HEK293 (cell line): ENCODE measurements at regions not wholly inside any gene's neighbourhood (a gene's known extent, or its start where the extent isn't known, plus 50 kb on each side); places are given as distances from the start of the nearest gene placed in this dataset.
A peak's percentile ranks its signal among the peaks of the same experiment; 100 is the strongest.

Source experiments
- CTCF ChIA-PET: fragments of 350-600 bp; formaldehyde crosslinking; extraction: SDS; loops from one replicate; lab custom pipeline; 2021; ENCODE audit warnings: antibody characterized with exemption; lab: Yijun Ruan, JAX
- POLR2A ChIA-PET: fragments of 300-600 bp; formaldehyde crosslinking; extraction: SDS; loops from one replicate; lab custom pipeline; 2020; ENCODE audit warnings: antibody characterized with exemption, inconsistent platforms; lab: Yijun Ruan, JAX
- H3K27ac ChIP-seq: fragments of 200-500 bp; sonication (Bioruptor generic); 2 replicates; pipeline ENCODE4 v1.5.1; 2014; ENCODE audit warnings: low read depth, low read length, control low read depth, inconsistent platforms; ENCODE audit errors: extremely low read depth
- H3K36me3 ChIP-seq, 2 experiments: fragments of 200-500 bp in 1 of 2; sonication (Bioruptor generic) in 1 of 2; 1 replicate in 1 of 2; 2 replicates in 1 of 2; pipeline ENCODE4 v1.5.1; 2014 to 2017; ENCODE audit warnings: inconsistent platforms in 2 of 2, low read length in 2 of 2; ENCODE audit not compliant: control insufficient read depth in 2 of 2, insufficient read depth in 1 of 2
- H3K4me1 ChIP-seq: fragments of 200-500 bp; sonication (Bioruptor generic); 2 replicates; pipeline ENCODE4 v1.5.1; 2014; ENCODE audit warnings: mild to moderate bottlenecking, low read length, inconsistent platforms; ENCODE audit not compliant: control insufficient read depth, insufficient read depth
- H3K4me3 ChIP-seq: 2 replicates; pipeline ENCODE4 v1.5.1; 2011; ENCODE audit warnings: low read depth, mild to moderate bottlenecking, control low read depth, low read length, moderate library complexity
- H3K9me3 ChIP-seq: fragments of 200-500 bp; sonication (Bioruptor generic); 2 replicates; pipeline ENCODE4 v1.5.1; 2014; ENCODE audit warnings: low read depth, low read length, inconsistent platforms; ENCODE audit not compliant: control insufficient read depth, insufficient read depth
- BCL11A ChIP-seq: fragments of 450-650 bp; formaldehyde crosslinking; IDR thresholded peaks from 2 replicates; pipeline ENCODE4 v1.5.1; 2016; ENCODE audit warnings: low read depth, missing biosample characterization, missing genetic modification characterization
- TCF7L2 ChIP-seq: IDR thresholded peaks from 2 replicates; pipeline ENCODE4 v1.6.1; 2011; ENCODE audit warnings: low read depth, mild to moderate bottlenecking, inconsistent platforms, low read length, moderate library complexity, borderline replicate concordance
- ZBTB1 ChIP-seq: fragments of 450-650 bp; formaldehyde crosslinking; IDR thresholded peaks from 2 replicates; pipeline ENCODE4 v1.5.1; 2016; ENCODE audit warnings: missing biosample characterization, missing genetic modification characterization
- ZBTB21 ChIP-seq: fragments of 450-650 bp; formaldehyde crosslinking; IDR thresholded peaks from 2 replicates; pipeline ENCODE4 v1.5.1; 2017; ENCODE audit warnings: missing biosample characterization, missing genetic modification characterization
- ZFP3 ChIP-seq: fragments of 450-650 bp; formaldehyde crosslinking; IDR thresholded peaks from 2 replicates; pipeline ENCODE4 v1.5.1; 2016; ENCODE audit warnings: low read depth, missing biosample characterization, missing genetic modification characterization
- ZIC2 ChIP-seq: fragments of 450-650 bp; formaldehyde crosslinking; IDR thresholded peaks from 2 replicates; pipeline ENCODE4 v1.5.1; 2016; ENCODE audit warnings: missing biosample characterization, missing genetic modification characterization
- ZNF112 ChIP-seq: fragments of 450-650 bp; formaldehyde crosslinking; IDR thresholded peaks from 2 replicates; pipeline ENCODE4 v1.5.0; 2017; ENCODE audit warnings: missing biosample characterization, missing genetic modification characterization
- ZNF16 ChIP-seq: fragments of 450-650 bp; formaldehyde crosslinking; IDR thresholded peaks from 2 replicates; pipeline ENCODE4 v1.5.1; 2016; ENCODE audit warnings: low read depth, missing biosample characterization, missing genetic modification characterization
- ZNF2 ChIP-seq: fragments of 450-650 bp; formaldehyde crosslinking; IDR thresholded peaks from 2 replicates; pipeline ENCODE4 v1.5.1; 2016; ENCODE audit warnings: missing biosample characterization, missing genetic modification characterization
- ZNF549 ChIP-seq: fragments of 450-650 bp; IDR thresholded peaks from 2 replicates; pipeline ENCODE4 v1.5.1; 2018; ENCODE audit warnings: missing biosample characterization, missing genetic modification characterization, mild to moderate bottlenecking, inconsistent platforms, moderate library complexity
- ZNF621 ChIP-seq: fragments of 450-650 bp; formaldehyde crosslinking; IDR thresholded peaks from 2 replicates; pipeline ENCODE4 v1.5.1; 2017; ENCODE audit warnings: missing biosample characterization, missing genetic modification characterization
- ZNF658 ChIP-seq: fragments of 450-650 bp; formaldehyde crosslinking; IDR thresholded peaks from 2 replicates; pipeline ENCODE4; 2016; ENCODE audit warnings: missing biosample characterization, missing genetic modification characterization
- ZNF677 ChIP-seq: fragments of 450-650 bp; IDR thresholded peaks from 2 replicates; pipeline ENCODE4 v1.5.0; 2018; ENCODE audit warnings: missing biosample characterization, mild to moderate bottlenecking, missing genetic modification characterization, moderate library complexity
- ZNF747 ChIP-seq: fragments of 450-650 bp; formaldehyde crosslinking; IDR thresholded peaks from 2 replicates; pipeline ENCODE4 v1.5.1; 2016; ENCODE audit warnings: missing biosample characterization, missing genetic modification characterization
- ZNF768 ChIP-seq: fragments of 450-650 bp; formaldehyde crosslinking; IDR thresholded peaks from 2 replicates; pipeline ENCODE4 v1.5.1; 2018; ENCODE audit warnings: missing biosample characterization, mild to moderate bottlenecking, missing genetic modification characterization
- ZNF792 ChIP-seq: fragments of 450-650 bp; formaldehyde crosslinking; IDR thresholded peaks from 2 replicates; pipeline ENCODE4 v1.5.1; 2016; ENCODE audit warnings: missing biosample characterization, missing genetic modification characterization
- ZSCAN30 ChIP-seq: fragments of 450-650 bp; IDR thresholded peaks from 2 replicates; pipeline ENCODE4 v1.5.1; 2018; ENCODE audit warnings: missing biosample characterization, mild to moderate bottlenecking, missing genetic modification characterization, moderate library complexity
- TF ChIP-seq, protein P1 (sequence below): sonication (generic); formaldehyde crosslinking; IDR thresholded peaks from 2 replicates; pipeline ENCODE4 v1.8.1; 2022; ENCODE audit warnings: mild to moderate bottlenecking, moderate library complexity, missing genetic modification reagents
- TF ChIP-seq, protein P2 (sequence below): fragments of 450-650 bp; formaldehyde crosslinking; IDR thresholded peaks from 2 replicates; pipeline ENCODE4 v1.5.1; 2016; ENCODE audit warnings: missing biosample characterization, missing genetic modification characterization
- TF ChIP-seq, protein P3 (sequence below): fragments of 450-650 bp; formaldehyde crosslinking; IDR thresholded peaks from 2 replicates; pipeline ENCODE4 v1.5.1; 2016; ENCODE audit warnings: missing biosample characterization, missing genetic modification characterization
- TF ChIP-seq, protein P4 (sequence below): fragments of 450-650 bp; formaldehyde crosslinking; IDR thresholded peaks from 2 replicates; pipeline ENCODE4 v1.5.1; 2016; ENCODE audit warnings: missing biosample characterization, missing genetic modification characterization
- TF ChIP-seq, protein P5 (sequence below): fragments of 450-650 bp; formaldehyde crosslinking; IDR thresholded peaks from 2 replicates; pipeline ENCODE4 v1.5.1; 2016; ENCODE audit warnings: missing biosample characterization, missing genetic modification characterization
- TF ChIP-seq, protein P6 (sequence below): fragments of 450-650 bp; formaldehyde crosslinking; conservative IDR thresholded peaks from 2 replicates; pipeline ENCODE4 v1.5.1; 2016; ENCODE audit warnings: low read depth, missing biosample characterization, missing genetic modification characterization

DNA sequence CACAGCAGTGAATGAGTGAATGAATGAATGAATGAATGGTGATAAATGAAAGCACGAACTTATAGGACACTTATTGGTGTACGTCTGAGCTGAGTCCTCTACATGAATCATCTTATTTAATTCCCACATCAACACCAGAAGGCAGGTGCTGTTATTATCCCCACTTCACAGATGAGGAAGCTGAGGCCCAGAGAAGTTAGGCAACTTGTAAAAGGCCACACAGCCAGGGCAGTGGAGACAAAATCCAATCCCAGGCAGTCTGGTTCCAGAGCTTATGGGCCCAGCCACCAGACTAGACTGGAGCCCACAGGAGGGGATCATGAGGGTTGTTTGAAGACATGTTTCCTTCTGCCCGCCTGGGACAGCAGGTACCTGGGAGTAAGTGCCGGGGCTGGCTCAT, 364.0 kb downstream of the MN1 start:
- Histone ChIP-seq H3K4me3 (no peak overlapping the region), H3K9me3 (no peaks in the 10 kb centered on the region), H3K27ac (no peak overlapping the region), H3K4me1 (no peaks in the 10 kb centered on the region)
- POLR2A ChIA-PET = no interaction called here
- TF ChIP-seq, protein P1, sequence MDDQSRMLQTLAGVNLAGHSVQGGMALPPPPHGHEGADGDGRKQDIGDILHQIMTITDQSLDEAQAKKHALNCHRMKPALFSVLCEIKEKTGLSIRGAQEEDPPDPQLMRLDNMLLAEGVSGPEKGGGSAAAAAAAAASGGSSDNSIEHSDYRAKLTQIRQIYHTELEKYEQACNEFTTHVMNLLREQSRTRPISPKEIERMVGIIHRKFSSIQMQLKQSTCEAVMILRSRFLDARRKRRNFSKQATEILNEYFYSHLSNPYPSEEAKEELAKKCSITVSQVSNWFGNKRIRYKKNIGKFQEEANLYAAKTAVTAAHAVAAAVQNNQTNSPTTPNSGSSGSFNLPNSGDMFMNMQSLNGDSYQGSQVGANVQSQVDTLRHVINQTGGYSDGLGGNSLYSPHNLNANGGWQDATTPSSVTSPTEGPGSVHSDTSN (CRISPR knock-in tag) = no peak
- TF ChIP-seq ZNF768 (tag by site-specific recombination) (0 out of 2 replicates have a peak, but pooled peaks have one; percentile 7), ZBTB1 (tag by site-specific recombination) (no peak)
- TF ChIP-seq, all 188 proteins: peak for 1
- CTCF ChIA-PET = interaction anchor here (0.6 to 0.9 kb wide), 2 partner anchors 26 to 1900 kb away, joined by 3 to 4 read pairs; no protein-coding TSS in a partner anchor
- H3K36me3 ChIP-seq = no peaks in the 10 kb centered on the region

DNA sequence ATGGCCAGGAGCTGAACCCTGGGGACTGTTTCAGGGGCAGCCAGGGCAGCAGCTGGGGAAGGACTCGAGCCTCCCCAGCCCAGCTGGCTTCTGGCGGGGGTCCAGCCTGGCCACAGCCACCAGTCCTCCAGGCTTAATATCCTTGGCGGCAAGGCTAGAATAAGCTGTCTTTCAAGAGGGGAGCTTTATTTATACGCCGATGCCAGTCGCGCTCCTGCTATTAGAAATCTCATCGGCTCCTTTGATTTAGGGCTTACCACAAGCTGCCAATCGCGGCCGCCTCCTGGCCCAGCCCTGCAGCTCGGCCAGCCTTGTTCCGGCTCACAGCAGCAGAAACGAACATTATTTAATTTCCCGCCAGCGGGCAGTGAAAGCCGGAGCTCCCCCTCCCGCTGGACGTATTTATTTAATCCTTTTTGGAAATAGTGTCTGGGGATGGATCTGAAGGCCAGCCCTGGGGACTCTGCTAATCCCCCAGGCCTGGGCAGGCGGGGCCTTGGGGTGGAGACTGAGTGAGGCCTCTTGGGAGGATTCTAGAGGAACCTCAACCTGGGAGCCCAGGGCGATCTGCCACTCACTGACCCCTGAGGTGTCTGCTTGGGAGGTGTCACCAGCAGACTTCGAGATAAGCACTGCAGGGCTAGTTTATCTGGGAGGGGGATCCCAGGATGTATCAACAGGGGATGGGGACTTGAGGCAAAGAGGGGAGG, 363.1 kb downstream of the MN1 start:
- CTCF ChIA-PET = no interaction called here
- Histone ChIP-seq H3K4me3 (no peak overlapping the region), H3K36me3 (no peaks in the 10 kb centered on the region), H3K9me3 (no peaks in the 10 kb centered on the region), H3K4me1 (no peaks in the 10 kb centered on the region), H3K27ac (no peak overlapping the region)
- POLR2A ChIA-PET = no interaction called here
- TF ChIP-seq ZIC2 (tag by site-specific recombination) = peak; percentile 57
- TF ChIP-seq ZBTB21 (tag by site-specific recombination) = no peak
- peak; percentile 48; the same call in 1 of the 2 replicates for TF ChIP-seq TCF7L2

DNA sequence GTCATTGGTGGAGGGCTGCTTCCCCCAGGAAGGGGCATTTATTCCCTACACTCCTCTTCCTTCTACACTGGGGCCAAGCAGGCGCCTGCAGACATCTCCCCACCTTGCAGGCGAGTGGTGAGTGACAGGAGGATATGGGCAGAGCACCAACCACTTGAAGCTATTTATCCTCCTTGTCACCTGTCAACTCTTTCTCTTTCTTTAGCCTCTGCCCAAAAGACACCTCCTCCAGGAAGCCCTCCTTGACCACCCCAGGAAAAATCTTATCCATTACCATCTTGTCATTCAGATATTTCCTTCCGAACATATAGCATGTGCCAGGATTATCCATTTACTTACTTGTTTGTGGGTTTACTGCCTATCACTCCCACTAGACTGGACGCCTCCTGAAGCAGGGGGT, 362.4 kb downstream of the MN1 start:
- H3K4me3 ChIP-seq = no peak overlapping the region
- H3K27ac ChIP-seq = no peak overlapping the region
- no peaks in the 10 kb centered on the region for H3K36me3 ChIP-seq
- POLR2A ChIA-PET = no interaction called here
- no peaks in the 10 kb centered on the region for H3K4me1 ChIP-seq
- CTCF ChIA-PET = interaction anchor here (0.5 to 0.6 kb wide), 3 partner anchors 74 to 1002 kb away, joined by 3 to 5 read pairs (median 4); no protein-coding TSS in a partner anchor
- no peaks in the 10 kb centered on the region for H3K9me3 ChIP-seq
- TF ChIP-seq ZFP3 (tag by site-specific recombination) (no peak), ZNF747 (tag by site-specific recombination) (no peak), ZNF677 (tag by site-specific recombination) (no peak), ZNF658 (tag by site-specific recombination) (no peak), BCL11A (no peak), ZNF621 (tag by site-specific recombination) (no peak), ZNF2 (tag by site-specific recombination) (no peak), ZNF792 (no peak), ZNF16 (tag by site-specific recombination) (no peak), ZNF112 (tag by site-specific recombination) (no peak), ZSCAN30 (tag by site-specific recombination) (no peak), ZNF549 (tag by site-specific recombination) (no peak)
- TF ChIP-seq, protein P2, sequence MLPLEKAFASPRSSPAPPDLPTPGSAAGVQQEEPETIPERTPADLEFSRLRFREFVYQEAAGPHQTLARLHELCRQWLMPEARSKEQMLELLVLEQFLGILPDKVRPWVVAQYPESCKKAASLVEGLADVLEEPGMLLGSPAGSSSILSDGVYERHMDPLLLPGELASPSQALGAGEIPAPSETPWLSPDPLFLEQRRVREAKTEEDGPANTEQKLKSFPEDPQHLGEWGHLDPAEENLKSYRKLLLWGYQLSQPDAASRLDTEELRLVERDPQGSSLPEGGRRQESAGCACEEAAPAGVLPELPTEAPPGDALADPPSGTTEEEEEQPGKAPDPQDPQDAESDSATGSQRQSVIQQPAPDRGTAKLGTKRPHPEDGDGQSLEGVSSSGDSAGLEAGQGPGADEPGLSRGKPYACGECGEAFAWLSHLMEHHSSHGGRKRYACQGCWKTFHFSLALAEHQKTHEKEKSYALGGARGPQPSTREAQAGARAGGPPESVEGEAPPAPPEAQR (tag by site-specific recombination) = no peak
- TF ChIP-seq, protein P3, sequence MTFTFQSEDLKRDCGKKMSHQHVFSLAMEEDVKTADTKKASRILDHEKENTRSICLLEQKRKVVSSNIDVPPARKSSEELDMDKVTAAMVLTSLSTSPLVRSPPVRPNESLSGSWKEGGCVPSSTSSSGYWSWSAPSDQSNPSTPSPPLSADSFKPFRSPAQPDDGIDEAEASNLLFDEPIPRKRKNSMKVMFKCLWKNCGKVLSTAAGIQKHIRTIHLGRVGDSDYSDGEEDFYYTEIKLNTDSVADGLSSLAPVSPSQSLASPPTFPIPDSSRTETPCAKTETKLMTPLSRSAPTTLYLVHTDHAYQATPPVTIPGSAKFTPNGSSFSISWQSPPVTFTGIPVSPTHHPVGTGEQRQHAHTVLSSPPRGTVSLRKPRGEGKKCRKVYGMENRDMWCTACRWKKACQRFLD (tag by site-specific recombination) = no peak
- TF ChIP-seq, protein P4, sequence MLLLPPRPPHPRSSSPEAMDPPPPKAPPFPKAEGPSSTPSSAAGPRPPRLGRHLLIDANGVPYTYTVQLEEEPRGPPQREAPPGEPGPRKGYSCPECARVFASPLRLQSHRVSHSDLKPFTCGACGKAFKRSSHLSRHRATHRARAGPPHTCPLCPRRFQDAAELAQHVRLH (tag by site-specific recombination) = no peak
- TF ChIP-seq, protein P5, sequence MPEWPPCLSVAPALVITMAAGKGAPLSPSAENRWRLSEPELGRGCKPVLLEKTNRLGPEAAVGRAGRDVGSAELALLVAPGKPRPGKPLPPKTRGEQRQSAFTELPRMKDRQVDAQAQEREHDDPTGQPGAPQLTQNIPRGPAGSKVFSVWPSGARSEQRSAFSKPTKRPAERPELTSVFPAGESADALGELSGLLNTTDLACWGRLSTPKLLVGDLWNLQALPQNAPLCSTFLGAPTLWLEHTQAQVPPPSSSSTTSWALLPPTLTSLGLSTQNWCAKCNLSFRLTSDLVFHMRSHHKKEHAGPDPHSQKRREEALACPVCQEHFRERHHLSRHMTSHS (tag by site-specific recombination) = no peak
- TF ChIP-seq, protein P6, sequence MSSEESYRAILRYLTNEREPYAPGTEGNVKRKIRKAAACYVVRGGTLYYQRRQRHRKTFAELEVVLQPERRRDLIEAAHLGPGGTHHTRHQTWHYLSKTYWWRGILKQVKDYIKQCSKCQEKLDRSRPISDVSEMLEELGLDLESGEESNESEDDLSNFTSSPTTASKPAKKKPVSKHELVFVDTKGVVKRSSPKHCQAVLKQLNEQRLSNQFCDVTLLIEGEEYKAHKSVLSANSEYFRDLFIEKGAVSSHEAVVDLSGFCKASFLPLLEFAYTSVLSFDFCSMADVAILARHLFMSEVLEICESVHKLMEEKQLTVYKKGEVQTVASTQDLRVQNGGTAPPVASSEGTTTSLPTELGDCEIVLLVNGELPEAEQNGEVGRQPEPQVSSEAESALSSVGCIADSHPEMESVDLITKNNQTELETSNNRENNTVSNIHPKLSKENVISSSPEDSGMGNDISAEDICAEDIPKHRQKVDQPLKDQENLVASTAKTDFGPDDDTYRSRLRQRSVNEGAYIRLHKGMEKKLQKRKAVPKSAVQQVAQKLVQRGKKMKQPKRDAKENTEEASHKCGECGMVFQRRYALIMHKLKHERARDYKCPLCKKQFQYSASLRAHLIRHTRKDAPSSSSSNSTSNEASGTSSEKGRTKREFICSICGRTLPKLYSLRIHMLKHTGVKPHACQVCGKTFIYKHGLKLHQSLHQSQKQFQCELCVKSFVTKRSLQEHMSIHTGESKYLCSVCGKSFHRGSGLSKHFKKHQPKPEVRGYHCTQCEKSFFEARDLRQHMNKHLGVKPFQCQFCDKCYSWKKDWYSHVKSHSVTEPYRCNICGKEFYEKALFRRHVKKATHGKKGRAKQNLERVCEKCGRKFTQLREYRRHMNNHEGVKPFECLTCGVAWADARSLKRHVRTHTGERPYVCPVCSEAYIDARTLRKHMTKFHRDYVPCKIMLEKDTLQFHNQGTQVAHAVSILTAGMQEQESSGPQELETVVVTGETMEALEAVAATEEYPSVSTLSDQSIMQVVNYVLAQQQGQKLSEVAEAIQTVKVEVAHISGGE (tag by site-specific recombination) = no peak
